Karpas-422 (cell line): ENCODE measurements at regions not wholly inside any gene's neighbourhood (a gene's known extent, or its start where the extent isn't known, plus 50 kb on each side); places are given as distances from the start of the nearest gene placed in this dataset.
"Not testable (repeated sequence)": the region's sequence is repeated elsewhere in the genome, so short reads cannot be mapped to it uniquely, and the experiment has no call there.

ENCODE experiments used
- DNase-seq: peaks from one replicate; pipeline ENCODE4 v3.0.0-alpha.2; 2015
- H2AFZ ChIP-seq: fragments of 200-600 bp; sonication (generic); 2 replicates; pipeline ENCODE4 v1.6.1; 2014; ENCODE audit warnings: antibody characterized with exemption, low read length, mixed read lengths
- H3K27ac ChIP-seq: fragments of 200-600 bp; sonication (generic); 2 replicates; pipeline ENCODE4 v1.5.1; 2014; ENCODE audit warnings: mild to moderate bottlenecking, low read length, moderate library complexity
- H3K27me3 ChIP-seq: fragments of 200-600 bp; sonication (generic); 2 replicates; pipeline ENCODE4 v1.6.1; 2014; ENCODE audit warnings: low read length, mixed read lengths
- H3K36me3 ChIP-seq: fragments of 200-600 bp; sonication (generic); 2 replicates; pipeline ENCODE4 v1.6.1; 2014; ENCODE audit warnings: low read length, mixed read lengths; ENCODE audit not compliant: insufficient read depth
- H3K4me1 ChIP-seq: fragments of 200-600 bp; sonication (generic); 2 replicates; pipeline ENCODE4 v1.6.1; 2014; ENCODE audit warnings: mild to moderate bottlenecking, low read length, mixed read lengths
- H3K4me2 ChIP-seq: fragments of 200-600 bp; sonication (generic); 2 replicates; pipeline ENCODE4 v1.6.1; 2014; ENCODE audit warnings: low read length, low read depth, mild to moderate bottlenecking; ENCODE audit not compliant: poor library complexity, severe bottlenecking
- H3K4me3 ChIP-seq: fragments of 200-600 bp; sonication (generic); 2 replicates; pipeline ENCODE4 v1.5.1; 2014; ENCODE audit warnings: mild to moderate bottlenecking, antibody characterized with exemption, low read length, mixed read lengths
- H3K79me2 ChIP-seq: fragments of 200-600 bp; sonication (generic); 2 replicates; pipeline ENCODE4 v1.6.1; 2014; ENCODE audit warnings: mild to moderate bottlenecking, low read length, mixed read lengths
- H3K9ac ChIP-seq: fragments of 200-600 bp; sonication (generic); 2 replicates; pipeline ENCODE4 v1.6.0; 2014; ENCODE audit warnings: low read length
- H3K9me2 ChIP-seq: fragments of 200-600 bp; sonication (generic), shearing (Covaris generic); replicated peaks from 2 replicates; pipeline ENCODE4 v1.6.0; 2014; ENCODE audit warnings: mild to moderate bottlenecking, low read length, moderate library complexity; ENCODE audit not compliant: insufficient read depth
- H3K9me3 ChIP-seq: fragments of 300-700, 200-600 bp; sonication (generic); 2 replicates; pipeline ENCODE4 v1.6.1; 2014; ENCODE audit warnings: low read length, mixed read lengths
- H4K20me1 ChIP-seq: fragments of 200-600 bp; sonication (generic); 2 replicates; pipeline ENCODE4 v1.6.1; 2014; ENCODE audit warnings: mild to moderate bottlenecking, antibody characterized with exemption, low read length, low read depth; ENCODE audit not compliant: insufficient read depth

DNA sequence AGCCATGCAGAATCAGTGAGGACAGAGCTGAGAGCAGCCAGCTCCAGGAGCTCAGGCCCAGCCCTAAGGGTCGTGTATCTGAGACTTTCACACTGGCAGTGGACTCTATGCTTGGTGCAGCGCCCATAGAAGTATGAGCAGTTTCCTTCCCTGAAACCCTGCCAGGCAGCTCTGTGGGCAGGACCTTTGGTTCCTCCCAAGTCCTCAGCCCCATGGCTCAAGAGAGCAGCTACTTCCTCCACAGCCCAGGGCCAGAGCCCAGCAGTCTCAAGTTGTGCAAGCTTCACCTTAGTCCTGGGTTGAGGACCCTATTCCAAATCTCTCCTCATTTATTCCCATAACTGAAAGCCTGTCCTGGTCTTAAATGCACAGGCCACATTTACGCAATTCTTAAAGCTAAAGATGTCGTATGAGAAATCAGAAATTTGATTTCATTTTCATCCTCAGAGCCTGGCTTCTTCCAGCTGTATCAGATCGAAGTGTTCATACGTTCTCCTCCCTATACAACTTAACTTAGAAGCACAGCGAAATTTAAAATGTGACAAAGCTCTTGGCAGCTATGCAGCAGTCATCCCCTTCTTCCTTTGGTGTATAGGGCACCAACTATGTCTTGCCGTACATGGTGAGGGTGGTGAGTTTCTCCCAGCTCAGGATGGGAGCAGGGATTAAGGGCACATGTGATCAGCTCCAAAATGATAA lies 1337.1 kb downstream of the RPIA start:
- not testable (repeated sequence) for H3K27me3 ChIP-seq, H4K20me1 ChIP-seq, H3K36me3 ChIP-seq, H2AFZ ChIP-seq, H3K79me2 ChIP-seq, H3K9me3 ChIP-seq, H3K9me2 ChIP-seq
- Histone ChIP-seq H3K9ac (peak overlapping the region; percentile 56), H3K4me2 (peak overlapping the region; percentile 60), H3K27ac (peak overlapping the region; percentile 97), H3K4me1 (peaks cover 37% of the 10 kb centered on the region), H3K4me3 (peak overlapping the region; percentile 45)
- peak; percentile 72 for DNase-seq

DNA sequence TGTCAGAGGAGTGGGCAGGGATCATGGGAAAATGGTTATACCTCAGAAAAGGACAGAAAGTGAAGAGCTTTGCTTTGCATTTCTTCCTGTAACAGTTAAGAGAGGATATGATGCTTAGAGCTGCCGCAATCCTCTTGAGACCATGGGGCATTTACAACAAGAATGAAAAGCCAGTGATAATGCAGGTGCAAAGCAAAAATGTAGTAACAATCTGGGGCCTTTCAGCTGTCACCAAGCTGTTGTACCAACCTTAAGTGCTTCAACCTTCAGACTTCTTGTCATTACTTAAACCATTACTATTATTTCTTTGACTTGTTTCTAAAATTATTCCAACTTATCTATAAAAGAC lies 1337.6 kb downstream of the RPIA start:
- peak overlapping the region; percentile 60 for H3K4me2 ChIP-seq
- not testable (repeated sequence) for H3K79me2 ChIP-seq, H3K36me3 ChIP-seq, H3K9me2 ChIP-seq, H3K27me3 ChIP-seq, H3K9me3 ChIP-seq, H2AFZ ChIP-seq, H4K20me1 ChIP-seq
- H3K9ac ChIP-seq: peak overlapping the region; percentile 57
- peak; percentile 92 for DNase-seq
- H3K4me3 ChIP-seq: peak overlapping the region; percentile 45
- peaks cover 37% of the 10 kb centered on the region for H3K4me1 ChIP-seq
- H3K27ac ChIP-seq: peak overlapping the region; percentile 97

DNA sequence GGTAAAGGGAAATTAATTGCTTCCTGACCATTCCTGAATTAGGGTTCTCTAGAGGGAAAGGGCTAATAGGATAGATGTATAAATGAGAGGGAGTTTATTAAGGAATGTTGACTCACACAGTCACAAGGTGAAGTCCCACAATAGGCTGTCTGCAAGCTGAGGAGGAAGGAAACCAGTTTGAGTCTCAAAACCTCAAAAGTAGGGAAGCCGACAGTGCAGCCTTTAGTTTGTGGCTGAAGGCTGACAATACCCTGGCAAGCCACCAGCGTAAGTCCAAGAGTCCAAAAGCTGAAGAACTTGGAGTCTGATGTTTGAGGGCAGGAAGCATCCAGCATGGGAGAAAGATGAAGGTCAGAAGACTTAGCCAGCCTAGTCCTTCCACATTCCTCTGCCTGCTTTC lies 1340.8 kb downstream of the RPIA start:
- DNase-seq, H4K20me1 ChIP-seq, H2AFZ ChIP-seq, H3K27ac ChIP-seq, H3K36me3 ChIP-seq, H3K9ac ChIP-seq, H3K9me2 ChIP-seq, H3K9me3 ChIP-seq, H3K79me2 ChIP-seq, H3K4me2 ChIP-seq, H3K4me3 ChIP-seq, H3K27me3 ChIP-seq: not testable (repeated sequence)
- H3K4me1 ChIP-seq: peaks cover 34% of the 10 kb centered on the region

DNA sequence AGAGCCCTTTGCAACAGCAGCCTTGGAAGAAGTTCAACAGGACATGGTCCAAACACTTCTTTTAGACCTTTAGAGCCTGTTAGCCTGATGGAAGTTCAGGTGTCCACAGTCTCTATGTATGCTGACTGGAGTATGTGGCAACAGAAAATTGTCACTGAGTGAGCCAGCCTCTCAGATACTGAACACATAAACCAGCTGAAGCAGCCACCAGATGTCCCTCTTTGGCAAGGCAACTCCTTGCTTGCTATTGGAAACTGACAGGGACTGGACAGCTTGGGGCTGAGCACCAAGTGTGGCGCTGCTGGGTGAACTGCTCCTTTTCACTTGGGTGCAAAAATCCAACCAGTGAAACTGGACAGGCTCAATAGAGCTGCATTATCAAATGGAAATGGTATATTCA lies 1344.9 kb downstream of the RPIA start:
- H2AFZ ChIP-seq, H3K4me3 ChIP-seq, H3K27ac ChIP-seq, H3K27me3 ChIP-seq, H3K9me3 ChIP-seq, H4K20me1 ChIP-seq, H3K36me3 ChIP-seq, H3K4me2 ChIP-seq, H3K9me2 ChIP-seq, H3K9ac ChIP-seq, H3K79me2 ChIP-seq: not testable (repeated sequence)
- DNase-seq: peak; percentile 87
- peaks cover 26% of the 10 kb centered on the region for H3K4me1 ChIP-seq

DNA sequence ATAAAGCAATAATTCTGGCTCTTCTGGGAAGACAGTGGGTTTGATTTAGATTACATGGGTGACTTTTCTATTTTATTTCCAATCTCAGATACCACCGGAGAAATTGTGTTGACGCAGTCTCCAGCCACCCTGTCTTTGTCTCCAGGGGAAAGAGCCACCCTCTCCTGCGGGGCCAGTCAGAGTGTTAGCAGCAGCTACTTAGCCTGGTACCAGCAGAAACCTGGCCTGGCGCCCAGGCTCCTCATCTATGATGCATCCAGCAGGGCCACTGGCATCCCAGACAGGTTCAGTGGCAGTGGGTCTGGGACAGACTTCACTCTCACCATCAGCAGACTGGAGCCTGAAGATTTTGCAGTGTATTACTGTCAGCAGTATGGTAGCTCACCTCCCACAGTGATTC lies 1347.6 kb downstream of the RPIA start:
- peak overlapping the region; percentile 64 for H3K27ac ChIP-seq
- H4K20me1 ChIP-seq: not testable (repeated sequence)

DNA sequence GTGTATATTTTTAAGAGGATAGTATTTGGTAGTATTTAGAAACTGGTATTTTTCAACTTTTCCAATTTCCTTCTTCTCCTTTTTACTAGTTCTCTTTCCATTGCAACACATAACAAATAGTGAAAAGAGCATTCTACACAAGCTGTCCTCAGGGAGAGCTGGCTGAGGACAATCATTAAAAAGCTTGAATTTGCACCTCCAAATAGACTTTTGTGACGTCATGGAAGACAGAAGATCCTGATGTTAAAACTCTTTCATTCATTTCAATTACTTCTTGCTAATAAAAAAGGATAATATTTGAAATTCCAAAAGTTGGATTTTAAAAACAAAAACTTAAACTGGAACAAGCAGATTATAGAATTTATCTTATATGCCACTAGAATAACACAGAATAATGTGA lies 1356.3 kb downstream of the RPIA start:
- H4K20me1 ChIP-seq, H3K36me3 ChIP-seq, DNase-seq, H3K4me3 ChIP-seq, H3K27ac ChIP-seq, H3K9ac ChIP-seq, H3K9me2 ChIP-seq, H3K9me3 ChIP-seq, H3K4me2 ChIP-seq, H2AFZ ChIP-seq, H3K79me2 ChIP-seq, H3K27me3 ChIP-seq: not testable (repeated sequence)
- peaks cover 11% of the 10 kb centered on the region for H3K4me1 ChIP-seq

More for the DNA sequence above, 1347.6 kb downstream of the RPIA start:
- Histone ChIP-seq H3K4me3 (peak overlapping the region; percentile 30; the same call in 1 of the 2 replicates), H3K9ac (peak overlapping the region; percentile 45), H3K4me1 (peaks cover 27% of the 10 kb centered on the region), H3K4me2 (peak overlapping the region; percentile 63)
- peak; percentile 52 for DNase-seq
- not testable (repeated sequence) for H3K27me3 ChIP-seq, H3K9me3 ChIP-seq, H3K36me3 ChIP-seq, H3K79me2 ChIP-seq, H3K9me2 ChIP-seq, H2AFZ ChIP-seq

DNA sequence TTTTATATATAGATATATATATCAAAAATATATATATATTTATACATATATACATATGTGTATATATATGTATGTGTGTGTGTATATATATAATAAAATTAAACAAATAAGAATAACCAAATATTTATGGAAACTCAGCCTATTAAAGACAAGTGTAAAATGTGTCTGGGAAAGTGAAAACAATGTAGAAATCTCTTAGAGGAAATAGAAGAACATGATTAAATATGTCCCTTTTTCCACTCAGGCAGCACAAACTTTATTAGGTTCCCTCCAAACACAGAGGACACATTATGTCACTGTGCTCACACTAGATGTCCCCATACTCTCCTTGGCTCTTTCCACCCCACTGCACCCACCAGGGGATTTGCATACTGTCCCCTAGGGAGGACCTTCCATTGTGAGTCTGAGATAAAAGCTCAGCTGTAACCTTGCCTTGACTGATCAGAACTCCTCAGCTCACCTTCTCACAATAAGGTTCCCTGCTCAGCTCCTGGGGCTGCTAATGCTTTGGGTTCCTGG lies 1360.7 kb downstream of the RPIA start:
- not testable (repeated sequence) for DNase-seq, H3K79me2 ChIP-seq, H3K9me3 ChIP-seq, H3K9me2 ChIP-seq, H2AFZ ChIP-seq, H3K4me3 ChIP-seq, H3K9ac ChIP-seq, H4K20me1 ChIP-seq, H3K27me3 ChIP-seq, H3K36me3 ChIP-seq
- peak overlapping the region; percentile 24 for H3K4me2 ChIP-seq
- H3K4me1 ChIP-seq: peaks cover 19% of the 10 kb centered on the region
- peak overlapping the region; percentile 40; the same call in 1 of the 2 replicates for H3K27ac ChIP-seq

DNA sequence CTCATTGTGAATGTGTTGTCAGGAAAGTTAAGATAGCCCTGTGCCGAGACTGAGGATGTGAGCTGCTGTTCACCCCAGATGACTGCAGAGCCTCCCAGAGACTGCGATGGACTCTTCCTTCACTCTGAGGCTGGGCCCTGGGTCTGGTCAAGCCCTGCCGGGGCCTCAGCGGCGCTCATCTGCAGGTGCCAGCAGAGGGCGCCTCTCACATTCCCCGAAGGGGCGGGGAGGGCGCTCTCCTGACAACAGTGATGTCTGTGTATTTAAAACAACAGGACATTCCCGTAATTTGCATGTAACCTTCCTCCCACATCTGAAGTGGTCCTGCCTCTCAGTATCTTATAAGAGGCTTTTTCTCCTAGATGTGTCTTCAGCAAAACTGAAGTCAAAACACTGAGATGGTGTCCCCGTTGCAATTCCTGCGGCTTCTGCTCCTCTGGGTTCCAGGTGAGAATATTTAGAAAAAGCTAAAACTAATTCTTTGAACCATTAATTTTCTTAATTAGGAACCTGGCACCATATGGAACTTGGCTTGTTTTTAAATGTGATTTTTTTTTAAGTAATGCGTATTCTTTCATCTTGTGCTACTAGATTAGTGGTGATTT lies 1377.9 kb downstream of the RPIA start:
- Histone ChIP-seq H3K9me3 (no peaks in the 10 kb centered on the region), H3K36me3 (no peaks in the 10 kb centered on the region), H3K79me2 (no peaks in the 10 kb centered on the region), H3K4me3 (no peak overlapping the region), H3K27ac (no peak overlapping the region), H3K9me2 (no peaks in the 10 kb centered on the region), H4K20me1 (no peaks in the 10 kb centered on the region), H2AFZ (no peak overlapping the region), H3K4me1 (peaks cover 41% of the 10 kb centered on the region), H3K9ac (no peak overlapping the region), H3K4me2 (no peak overlapping the region), H3K27me3 (no peaks in the 10 kb centered on the region)
- peak; percentile 78 for DNase-seq
